Natural killer cell (primary cell): ENCODE measurements at regions not wholly inside any gene's neighbourhood (a gene's known extent, or its start where the extent isn't known, plus 50 kb on each side); places are given as distances from the start of the nearest gene placed in this dataset.

Experiments
- ATAC-seq, 3 donors: fragments of 150-1000 bp in 2 of 3; fragments of 200-7000 bp in 1 of 3; cut with Tn5 transposase; 1 replicate in 1 of 3; 2 replicates in 2 of 3; pipeline ENCODE4 v1.10.0; 2021; ENCODE audit warnings: mild to moderate bottlenecking in 2 of 3, moderate library complexity in 2 of 3
- DNase-seq, 2 donors: peaks; one replicate each; pipeline versions ENCODE4 v3.0.0 to v3.0.0-alpha.2; 2013 to 2021; ENCODE audit warnings: mixed read lengths in 1 of 2
- H3K27ac ChIP-seq: one replicate; pipeline ENCODE4 v1.5.1; 2013; ENCODE audit warnings: mild to moderate bottlenecking, low read length
- H3K27me3 ChIP-seq: one replicate; pipeline ENCODE4 v1.6.1; 2013; ENCODE audit warnings: low read length; ENCODE audit not compliant: control insufficient read depth, insufficient read depth
- H3K36me3 ChIP-seq: one replicate; pipeline ENCODE4 v1.6.1; 2013; ENCODE audit warnings: low read length; ENCODE audit not compliant: control insufficient read depth, insufficient read depth
- H3K4me1 ChIP-seq: one replicate; pipeline ENCODE4 v1.6.1; 2013; ENCODE audit warnings: low read length; ENCODE audit not compliant: control insufficient read depth, insufficient read depth
- H3K4me3 ChIP-seq: one replicate; pipeline ENCODE4 v1.5.1; 2013; ENCODE audit warnings: low read length
- H3K9me3 ChIP-seq: one replicate; pipeline ENCODE4 v1.6.1; 2013; ENCODE audit warnings: low read length; ENCODE audit not compliant: control insufficient read depth, insufficient read depth
- H3K27ac Mint-ChIP-seq, 2 donors: one replicate each; pipeline ENCODE4 v1.8.0; 2022; ENCODE audit warnings: mild to moderate bottlenecking in 2 of 2, mixed read lengths in 2 of 2, moderate library complexity in 1 of 2
- H3K27me3 Mint-ChIP-seq, 2 donors: one replicate each; pipeline ENCODE4 v1.8.0; 2022; ENCODE audit warnings: low read depth in 2 of 2, mixed read lengths in 2 of 2
- H3K36me3 Mint-ChIP-seq: one replicate; pipeline ENCODE4 v1.8.0; 2022; ENCODE audit warnings: mixed read lengths
- H3K4me1 Mint-ChIP-seq, 2 donors: one replicate each; pipeline ENCODE4 v1.8.0; 2022; ENCODE audit warnings: mixed read lengths in 2 of 2
- H3K4me3 Mint-ChIP-seq: one replicate; pipeline ENCODE4 v1.8.0; 2022; ENCODE audit warnings: mild to moderate bottlenecking, moderate library complexity, mixed read lengths
- H3K9me3 Mint-ChIP-seq, 2 donors: one replicate each; pipeline ENCODE4 v1.8.0; 2022; ENCODE audit warnings: mixed read lengths in 2 of 2
- CTCF ChIP-seq: fragments of 200-600 bp; IDR thresholded peaks from one replicate; pipeline ENCODE4 v1.8.0; 2022; ENCODE audit warnings: antibody characterized with exemption
- WGBS: methylation state at CpG from one replicate; pipeline ENCODE4 v1.1.7; 2013; ENCODE audit warnings: missing lambda C conversion rate; ENCODE audit not compliant: insufficient coverage; 5-methylcytosine and 5-hydroxymethylcytosine counted together
- intact Hi-C: fragments of 100-400 bp; cut with micrococcal nuclease; formaldehyde crosslinking; loops from one replicate; pipeline ENCODE4 v1.14.2; 2022

- Mint-ChIP-seq H3K27me3 (peaks cover 9 to 14% of the 10 kb centered on the region in 2 donors), H3K36me3 (no peaks in the 10 kb centered on the region), H3K27ac (peak overlapping the region in 1 of 2 donors; percentile 58), H3K9me3 (no peaks in the 10 kb centered on the region), H3K4me1 (peaks cover 10 to 12% of the 10 kb centered on the region in 2 donors), H3K4me3 (no peak overlapping the region)
- DNase-seq (peak in 1 of 2 donors; percentile 46), ATAC-seq (peak; percentile 38 to 85 (median 66))
- Histone ChIP-seq H3K4me1 (peaks cover 15% of the 10 kb centered on the region), H3K4me3 (no peak overlapping the region), H3K36me3 (no peaks in the 10 kb centered on the region), H3K27me3 (no peaks in the 10 kb centered on the region), H3K9me3 (no peaks in the 10 kb centered on the region), H3K27ac (no peak overlapping the region)
- no peak for TF ChIP-seq CTCF
- intact Hi-C loops = no loop called here
- WGBS = 34% methylated on average over 6 of the region's 6 CpGs
Measured at GRCh38 chr5:180433032-180433422, 61.2 kb upstream of the CNOT6 start.

- H3K9me3 Mint-ChIP-seq = no peaks in the 10 kb centered on the region
Measured at GRCh38 chr5:180435594-180435993, 58.6 kb upstream of the CNOT6 start.

GRCh38 chr5:180436275-180436674, 57.9 kb upstream of the CNOT6 start:
- Histone ChIP-seq H3K9me3 (no peaks in the 10 kb centered on the region), H3K4me3 (no peak overlapping the region), H3K27ac (no peak overlapping the region), H3K4me1 (peaks cover 15% of the 10 kb centered on the region), H3K36me3 (no peaks in the 10 kb centered on the region), H3K27me3 (no peaks in the 10 kb centered on the region)
- Mint-ChIP-seq H3K27ac (no peak overlapping the region), H3K4me3 (no peak overlapping the region), H3K27me3 (peaks cover 5 to 10% of the 10 kb centered on the region in 2 donors), H3K36me3 (no peaks in the 10 kb centered on the region), H3K9me3 (no peaks in the 10 kb centered on the region), H3K4me1 (peaks cover 10 to 12% of the 10 kb centered on the region in 2 donors)
- no peak for DNase-seq
- intact Hi-C loops = no loop called here
- no peak for ATAC-seq
- TF ChIP-seq CTCF = no peak
- 90% methylated on average over 11 of the region's 13 CpGs for WGBS

More at GRCh38 chr5:180435594-180435993, 58.6 kb upstream of the CNOT6 start:
- ATAC-seq (no peak), DNase-seq (no peak)
- intact Hi-C loops = no loop called here
- H3K4me3 ChIP-seq = no peak overlapping the region
- H3K27me3 ChIP-seq = no peaks in the 10 kb centered on the region
- Mint-ChIP-seq H3K4me1 (peaks cover 10 to 12% of the 10 kb centered on the region in 2 donors), H3K36me3 (no peaks in the 10 kb centered on the region), H3K27me3 (peaks cover 4 to 6% of the 10 kb centered on the region in 2 donors), H3K27ac (no peak overlapping the region), H3K4me3 (no peak overlapping the region)
- H3K9me3 ChIP-seq = no peaks in the 10 kb centered on the region
- 96% methylated on average over 7 of the region's 7 CpGs for WGBS
- peaks cover 15% of the 10 kb centered on the region for H3K4me1 ChIP-seq
- no peak overlapping the region for H3K27ac ChIP-seq
- H3K36me3 ChIP-seq = no peaks in the 10 kb centered on the region
- TF ChIP-seq CTCF = no peak

- no peak for TF ChIP-seq CTCF
- intact Hi-C loops = no loop called here
- Mint-ChIP-seq H3K4me3 (no peak overlapping the region), H3K9me3 (no peaks in the 10 kb centered on the region), H3K27me3 (peaks cover 5 to 10% of the 10 kb centered on the region in 2 donors), H3K4me1 (peaks cover 10 to 12% of the 10 kb centered on the region in 2 donors), H3K36me3 (no peaks in the 10 kb centered on the region), H3K27ac (no peak overlapping the region)
- H3K27ac ChIP-seq = no peak overlapping the region
- H3K36me3 ChIP-seq = no peaks in the 10 kb centered on the region
- peaks cover 15% of the 10 kb centered on the region for H3K4me1 ChIP-seq
- H3K4me3 ChIP-seq = no peak overlapping the region
- H3K27me3 ChIP-seq = no peaks in the 10 kb centered on the region
- ATAC-seq = no peak
- H3K9me3 ChIP-seq = no peaks in the 10 kb centered on the region
- DNase-seq = no peak
- WGBS = 58% methylated on average over 6 of the region's 6 CpGs
Measured at GRCh38 chr5:180436936-180437335, 57.2 kb upstream of the CNOT6 start.
